OCI-LY1 (cell line): ENCODE measurements at regions not wholly inside any gene's neighbourhood (a gene's known extent, or its start where the extent isn't known, plus 50 kb on each side); places are given as distances from the start of the nearest gene placed in this dataset.

Experiments
- CTCF ChIP-seq: fragments of 200-600 bp; sonication (generic), shearing (Covaris generic); IDR thresholded peaks from 2 replicates; pipeline ENCODE4 v1.5.1; 2017; ENCODE audit warnings: mild to moderate bottlenecking, antibody characterized with exemption, low read length, moderate library complexity, mixed read lengths
- EZH2 ChIP-seq: fragments of 200-600 bp; sonication (generic), shearing (Covaris generic); IDR thresholded peaks from 2 replicates; pipeline ENCODE4 v1.8.0; 2017; ENCODE audit warnings: borderline replicate concordance, mixed run types, mild to moderate bottlenecking, antibody characterized with exemption, low read length, moderate library complexity, mixed read lengths

DNA sequence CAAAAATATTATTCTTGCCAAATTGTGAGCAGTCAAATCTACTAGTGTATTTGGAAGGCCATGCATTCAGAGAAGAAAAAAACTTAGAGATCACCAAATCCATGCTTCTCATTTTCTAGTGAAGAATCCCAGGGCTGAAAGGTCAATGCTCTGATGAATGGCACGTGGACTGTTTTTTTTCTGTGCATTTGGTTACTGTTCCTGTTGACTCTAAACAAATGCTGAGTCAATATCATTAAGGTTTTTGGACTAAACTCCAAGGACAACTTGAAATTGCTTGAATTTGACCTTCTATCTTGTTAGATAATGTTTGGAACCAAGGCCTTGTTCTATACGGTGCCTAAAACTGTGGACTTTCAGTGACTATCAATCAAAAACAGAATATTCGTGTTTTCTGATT is 142.2 kb downstream of the OSTF1 start:
- TF ChIP-seq CTCF (no peak), EZH2 (no peak)
